Body of pancreas (tissue), 4 donors: ENCODE measurements at regions not wholly inside any gene's neighbourhood (a gene's known extent, or its start where the extent isn't known, plus 50 kb on each side); places are given as distances from the start of the nearest gene placed in this dataset.

Experiments
- POLR2A ChIP-seq, 3 donors: fragments of 450-650 bp; IDR thresholded peaks; one replicate each; pipeline ENCODE4 v1.6.1; 2016; ENCODE audit warnings: antibody characterized with exemption in 3 of 3, mild to moderate bottlenecking in 2 of 3
- TF ChIP-seq, protein P1 (sequence below), 7 experiments: fragments of 450-650 bp in 4 of 7; fragments of 200-600 bp in 3 of 7; sonication (generic) in 3 of 7; IDR thresholded peaks; one replicate each; pipeline ENCODE4 v1.5.1; 2016 to 2019; ENCODE audit warnings: antibody characterized with exemption in 7 of 7

DNA sequence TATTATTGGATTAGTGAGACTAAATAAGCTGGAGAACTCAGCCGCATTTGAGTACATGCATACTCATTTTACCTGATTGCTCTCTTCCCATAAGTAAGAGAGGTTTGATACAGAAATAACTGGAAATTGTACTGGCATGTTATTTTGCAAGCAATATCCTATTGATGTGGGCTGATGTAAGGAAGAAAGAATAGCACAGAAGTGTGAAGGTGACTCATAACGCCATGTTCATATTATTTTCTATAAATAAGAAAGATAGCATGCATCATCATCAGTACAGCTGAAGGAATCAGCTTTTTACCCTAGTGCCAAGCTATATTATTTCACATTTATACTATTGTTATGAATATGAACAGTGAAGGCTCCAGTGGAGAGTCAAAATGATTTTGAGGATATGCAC, 138.3 kb upstream of the FAM47A start:
- no peak for TF ChIP-seq POLR2A (IDR thresholded peaks at IDR 0.05)
- TF ChIP-seq, protein P1, sequence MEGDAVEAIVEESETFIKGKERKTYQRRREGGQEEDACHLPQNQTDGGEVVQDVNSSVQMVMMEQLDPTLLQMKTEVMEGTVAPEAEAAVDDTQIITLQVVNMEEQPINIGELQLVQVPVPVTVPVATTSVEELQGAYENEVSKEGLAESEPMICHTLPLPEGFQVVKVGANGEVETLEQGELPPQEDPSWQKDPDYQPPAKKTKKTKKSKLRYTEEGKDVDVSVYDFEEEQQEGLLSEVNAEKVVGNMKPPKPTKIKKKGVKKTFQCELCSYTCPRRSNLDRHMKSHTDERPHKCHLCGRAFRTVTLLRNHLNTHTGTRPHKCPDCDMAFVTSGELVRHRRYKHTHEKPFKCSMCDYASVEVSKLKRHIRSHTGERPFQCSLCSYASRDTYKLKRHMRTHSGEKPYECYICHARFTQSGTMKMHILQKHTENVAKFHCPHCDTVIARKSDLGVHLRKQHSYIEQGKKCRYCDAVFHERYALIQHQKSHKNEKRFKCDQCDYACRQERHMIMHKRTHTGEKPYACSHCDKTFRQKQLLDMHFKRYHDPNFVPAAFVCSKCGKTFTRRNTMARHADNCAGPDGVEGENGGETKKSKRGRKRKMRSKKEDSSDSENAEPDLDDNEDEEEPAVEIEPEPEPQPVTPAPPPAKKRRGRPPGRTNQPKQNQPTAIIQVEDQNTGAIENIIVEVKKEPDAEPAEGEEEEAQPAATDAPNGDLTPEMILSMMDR (IDR thresholded peaks at IDR 0.05), result no peak
